ENCODE measurements at regions not wholly inside any gene's neighbourhood (a gene's known extent, or its start where the extent isn't known, plus 50 kb on each side); places are given as distances from the start of the nearest gene placed in this dataset.

GRCh38 chr3:156620901-156621300 is 53.5 kb upstream of the TIPARP start:
- no peak overlapping the region for H3K4me3 Mint-ChIP-seq
- no peaks in the 10 kb centered on the region for H3K4me1 Mint-ChIP-seq
- TF ChIP-seq EZH2 (IDR thresholded peaks at IDR 0.05) (no peak), EZH2phosphoT487 (IDR thresholded peaks at IDR 0.05) (no peak), CTCF (IDR thresholded peaks at IDR 0.05) (no peak)
- Histone ChIP-seq H3K27ac (no peak overlapping the region), H2AFZ (replicated peaks) (no peak overlapping the region), H3K4me3 (no peak overlapping the region), H3K79me2 (ENCODE audit: low read depth) (no peaks in the 10 kb centered on the region), H3K4me2 (no peak overlapping the region), H3K9me3 (ENCODE audit: low read depth) (no peaks in the 10 kb centered on the region), H3K9ac (no peak overlapping the region), H3F3A (ENCODE audit: low read depth) (no peaks in the 10 kb centered on the region), H4K20me1 (ENCODE audit: low read depth) (no peaks in the 10 kb centered on the region), H3K27me3 (no peaks in the 10 kb centered on the region), H3K36me3 (no peaks in the 10 kb centered on the region), H3K4me1 (no peaks in the 10 kb centered on the region)
- H3K9me3 Mint-ChIP-seq = no peaks in the 10 kb centered on the region
- H3K27me3 Mint-ChIP-seq (ENCODE audit: insufficient read depth, low read depth) = no peaks in the 10 kb centered on the region
- no peak overlapping the region for H3K27ac Mint-ChIP-seq
- H3K36me3 Mint-ChIP-seq = no peaks in the 10 kb centered on the region
- DNase-seq (ENCODE audit: low spot score) = no peak

GRCh38 chr3:156620260-156620659 is 54.1 kb upstream of the TIPARP start:
- H3K27ac Mint-ChIP-seq = no peak overlapping the region
- H3K27me3 Mint-ChIP-seq (ENCODE audit: insufficient read depth, low read depth) = no peaks in the 10 kb centered on the region
- no peak overlapping the region for H3K4me3 Mint-ChIP-seq
- Histone ChIP-seq H3K4me2 (no peak overlapping the region), H3K79me2 (ENCODE audit: low read depth) (no peaks in the 10 kb centered on the region), H3K9me3 (ENCODE audit: low read depth) (no peaks in the 10 kb centered on the region), H3K4me3 (no peak overlapping the region), H3K27ac (no peak overlapping the region), H3K4me1 (no peaks in the 10 kb centered on the region), H2AFZ (replicated peaks) (no peak overlapping the region), H3K36me3 (no peaks in the 10 kb centered on the region), H3K27me3 (no peaks in the 10 kb centered on the region), H3K9ac (no peak overlapping the region), H3F3A (ENCODE audit: low read depth) (no peaks in the 10 kb centered on the region), H4K20me1 (ENCODE audit: low read depth) (no peaks in the 10 kb centered on the region)
- no peaks in the 10 kb centered on the region for H3K36me3 Mint-ChIP-seq
- TF ChIP-seq EZH2 (IDR thresholded peaks at IDR 0.05) (no peak), CTCF (IDR thresholded peaks at IDR 0.05) (no peak), EZH2phosphoT487 (IDR thresholded peaks at IDR 0.05) (no peak)
- H3K4me1 Mint-ChIP-seq = peaks cover 3% of the 10 kb centered on the region
- no peak for DNase-seq (ENCODE audit: low spot score)
- no peaks in the 10 kb centered on the region for H3K9me3 Mint-ChIP-seq

GRCh38 chr3:156619376-156619775 is 55.0 kb upstream of the TIPARP start:
- Mint-ChIP-seq H3K4me3 (no peak overlapping the region), H3K27me3 (ENCODE audit: insufficient read depth, low read depth) (no peaks in the 10 kb centered on the region)
- no peak overlapping the region for H3K4me2 ChIP-seq

More at GRCh38 chr3:156619376-156619775, 55.0 kb upstream of the TIPARP start:
- Histone ChIP-seq H3K36me3 (no peaks in the 10 kb centered on the region), H3K9me3 (ENCODE audit: low read depth) (no peaks in the 10 kb centered on the region), H3K4me1 (peaks cover 3% of the 10 kb centered on the region), H3K79me2 (ENCODE audit: low read depth) (no peaks in the 10 kb centered on the region), H3K27ac (no peak overlapping the region), H2AFZ (replicated peaks) (no peak overlapping the region), H3F3A (ENCODE audit: low read depth) (no peaks in the 10 kb centered on the region), H3K9ac (no peak overlapping the region), H3K4me3 (no peak overlapping the region), H3K27me3 (no peaks in the 10 kb centered on the region), H4K20me1 (ENCODE audit: low read depth) (no peaks in the 10 kb centered on the region)
- H3K4me1 Mint-ChIP-seq = peaks cover 8% of the 10 kb centered on the region
- no peak for DNase-seq (ENCODE audit: low spot score)
- no peaks in the 10 kb centered on the region for H3K9me3 Mint-ChIP-seq
- H3K36me3 Mint-ChIP-seq = no peaks in the 10 kb centered on the region
- H3K27ac Mint-ChIP-seq = no peak overlapping the region
- TF ChIP-seq EZH2phosphoT487 (IDR thresholded peaks at IDR 0.05) = no peak
- TF ChIP-seq CTCF (IDR thresholded peaks at IDR 0.05) = no peak
- no peak for TF ChIP-seq EZH2 (IDR thresholded peaks at IDR 0.05)
